NB4 (cell line): ENCODE measurements at regions not wholly inside any gene's neighbourhood (a gene's known extent, or its start where the extent isn't known, plus 50 kb on each side); places are given as distances from the start of the nearest gene placed in this dataset.

Experiments used
- CTCF ChIP-seq: IDR thresholded peaks from one replicate; pipeline ENCODE4 v1.5.1; 2012; ENCODE audit warnings: low read depth, low read length
- POLR2A ChIP-seq: IDR thresholded peaks from 2 replicates; pipeline ENCODE4 v1.6.1; 2011; ENCODE audit warnings: mild to moderate bottlenecking; ENCODE audit not compliant: insufficient read length; ENCODE audit errors: extremely low read depth

GRCh38 chr11:116240710-116241109 lies 532.1 kb downstream of the BUD13 start:
- TF ChIP-seq CTCF, result no peak
- no peak for TF ChIP-seq POLR2A
